H9 (cell line): ENCODE measurements at regions not wholly inside any gene's neighbourhood (a gene's known extent, or its start where the extent isn't known, plus 50 kb on each side); places are given as distances from the start of the nearest gene placed in this dataset.

Experiments used
- DNase-seq: peaks from one replicate; pipeline ENCODE4 v3.0.0-alpha.2; 2017
- H2AFZ ChIP-seq: one replicate; pipeline ENCODE4 v1.6.1; 2013; ENCODE audit warnings: mild to moderate bottlenecking, low read length, control low read depth, moderate library complexity
- H2AK5ac ChIP-seq: 2 replicates; pipeline ENCODE4 v1.6.1; 2013; ENCODE audit warnings: low read length, control low read depth, mixed read lengths; ENCODE audit not compliant: insufficient read length
- H2BK120ac ChIP-seq: one replicate; pipeline ENCODE4 v1.6.1; 2013; ENCODE audit warnings: low read depth, mild to moderate bottlenecking, low read length, control low read depth, inconsistent platforms; ENCODE audit not compliant: poor library complexity, severe bottlenecking
- H2BK12ac ChIP-seq: 2 replicates; pipeline ENCODE4 v1.6.1; 2013; ENCODE audit warnings: low read length, control low read depth, mixed read lengths, low read depth; ENCODE audit not compliant: insufficient read length
- H2BK15ac ChIP-seq: 2 replicates; pipeline ENCODE4 v1.6.1; 2013; ENCODE audit warnings: low read depth, low read length, control low read depth
- H2BK20ac ChIP-seq: one replicate; pipeline ENCODE4 v1.6.1; 2013; ENCODE audit warnings: low read depth, mild to moderate bottlenecking, low read length, control low read depth, inconsistent platforms; ENCODE audit not compliant: poor library complexity, severe bottlenecking
- H2BK5ac ChIP-seq: 2 replicates; pipeline ENCODE4 v1.6.1; 2013; ENCODE audit warnings: low read length, control low read depth, mixed read lengths; ENCODE audit not compliant: insufficient read length
- H3K14ac ChIP-seq: 2 replicates; pipeline ENCODE4 v1.6.1; 2013; ENCODE audit warnings: low read length, control low read depth; ENCODE audit not compliant: insufficient read depth
- H3K18ac ChIP-seq: 2 replicates; pipeline ENCODE4 v1.6.1; 2013; ENCODE audit warnings: low read depth, mild to moderate bottlenecking, mixed read lengths, low read length, control low read depth; ENCODE audit not compliant: insufficient read length
- H3K23ac ChIP-seq: 2 replicates; pipeline ENCODE4 v1.6.1; 2013; ENCODE audit warnings: low read length, control low read depth, mixed read lengths, low read depth; ENCODE audit not compliant: insufficient read length
- H3K23me2 ChIP-seq: 2 replicates; pipeline ENCODE4 v1.6.1; 2013; ENCODE audit warnings: low read depth, mild to moderate bottlenecking, mixed read lengths, low read length, control low read depth; ENCODE audit not compliant: insufficient read length, poor library complexity, severe bottlenecking
- H3K27ac ChIP-seq: 2 replicates; pipeline ENCODE4 v1.5.1; 2013; ENCODE audit warnings: low read length, control low read depth, mixed read lengths, low read depth; ENCODE audit not compliant: insufficient read length
- H3K27me3 ChIP-seq: 2 replicates; pipeline ENCODE4 v1.6.1; 2013; ENCODE audit warnings: low read length, control low read depth, inconsistent platforms; ENCODE audit not compliant: insufficient read depth
- H3K4ac ChIP-seq: 2 replicates; pipeline ENCODE4 v1.6.1; 2013; ENCODE audit warnings: low read depth, mild to moderate bottlenecking, control low read depth, inconsistent platforms, low read length, moderate library complexity
- H3K4me1 ChIP-seq: 2 replicates; pipeline ENCODE4 v1.6.1; 2013; ENCODE audit warnings: low read length, control low read depth, inconsistent platforms; ENCODE audit not compliant: insufficient read depth
- H3K4me2 ChIP-seq: 2 replicates; pipeline ENCODE4 v1.6.1; 2013; ENCODE audit warnings: low read length, control low read depth, mixed read lengths; ENCODE audit not compliant: insufficient read length, insufficient read depth
- H3K56ac ChIP-seq: 2 replicates; pipeline ENCODE4 v1.6.1; 2013; ENCODE audit warnings: low read depth, mild to moderate bottlenecking, mixed read lengths, low read length, control low read depth; ENCODE audit not compliant: insufficient read length
- H3K79me1 ChIP-seq: 2 replicates; pipeline ENCODE4 v1.6.1; 2013; ENCODE audit warnings: low read depth, mild to moderate bottlenecking, moderate library complexity, low read length, control low read depth, inconsistent platforms; ENCODE audit not compliant: insufficient read depth, poor library complexity, severe bottlenecking
- H3K79me2 ChIP-seq: 2 replicates; pipeline ENCODE4 v1.6.1; 2013; ENCODE audit warnings: low read length, control low read depth, inconsistent platforms; ENCODE audit not compliant: insufficient read depth
- H3K9ac ChIP-seq: 2 replicates; pipeline ENCODE4 v1.6.1; 2013; ENCODE audit warnings: low read length, control low read depth, mixed read lengths; ENCODE audit not compliant: insufficient read length; ENCODE audit errors: extremely low read depth
- H3K9me3 ChIP-seq: one replicate; pipeline ENCODE4 v1.6.1; 2013; ENCODE audit warnings: low read depth, low read length, inconsistent platforms; ENCODE audit not compliant: control insufficient read depth
- H3T11ph ChIP-seq: one replicate; pipeline ENCODE4 v1.6.1; 2013; ENCODE audit warnings: mild to moderate bottlenecking, low read length, control low read depth, inconsistent platforms
- H4K20me1 ChIP-seq: one replicate; pipeline ENCODE4 v1.6.1; 2013; ENCODE audit not compliant: control insufficient read depth, insufficient read length, insufficient read depth
- H4K5ac ChIP-seq: 2 replicates; pipeline ENCODE4 v1.6.1; 2013; ENCODE audit warnings: low read depth, mild to moderate bottlenecking, mixed read lengths, low read length, control low read depth; ENCODE audit not compliant: insufficient read length
- H4K8ac ChIP-seq: replicated peaks from 2 replicates; pipeline ENCODE4 v1.6.1; 2013; ENCODE audit warnings: low read length, control low read depth, mixed read lengths, low read depth; ENCODE audit not compliant: insufficient read length
- H4K91ac ChIP-seq: 2 replicates; pipeline ENCODE4 v1.6.1; 2013; ENCODE audit warnings: low read depth, mild to moderate bottlenecking, moderate library complexity, mixed read lengths, low read length, control low read depth; ENCODE audit not compliant: insufficient read length
- H3K27ac Mint-ChIP-seq, 3 experiments: 2 replicates in 2 of 3; 3 replicates in 1 of 3; pipeline ENCODE4 v1.8.0; 2020 to 2021; ENCODE audit warnings: mixed read lengths in 3 of 3, mild to moderate bottlenecking in 1 of 3, moderate library complexity in 1 of 3
- H3K27me3 Mint-ChIP-seq: 2 replicates; pipeline ENCODE4 v1.8.0; 2021; ENCODE audit warnings: low read depth, mild to moderate bottlenecking, moderate library complexity, mixed read lengths
- H3K36me3 Mint-ChIP-seq, 3 experiments: 2 replicates in 2 of 3; 3 replicates in 1 of 3; pipeline ENCODE4 v1.8.0; 2020 to 2021; ENCODE audit warnings: low read depth in 3 of 3, mixed read lengths in 3 of 3; ENCODE audit not compliant: insufficient read depth in 1 of 3
- H3K4me1 Mint-ChIP-seq, 2 experiments: 2 replicates each; pipeline ENCODE4 v1.8.0; 2020; ENCODE audit warnings: mixed read lengths in 2 of 2
- H3K4me3 Mint-ChIP-seq, 2 experiments: 2 replicates in 1 of 2; 3 replicates in 1 of 2; pipeline ENCODE4 v1.8.0; 2020 to 2021; ENCODE audit warnings: mild to moderate bottlenecking in 2 of 2, mixed read lengths in 2 of 2, moderate library complexity in 1 of 2
- H3K9me3 Mint-ChIP-seq, 2 experiments: 2 replicates in 1 of 2; 3 replicates in 1 of 2; pipeline ENCODE4 v1.8.0; 2020; ENCODE audit warnings: mild to moderate bottlenecking in 2 of 2, mixed read lengths in 2 of 2, moderate library complexity in 1 of 2
- CTCF ChIP-seq: fragments of 200-600 bp; sonication (generic); conservative IDR thresholded peaks from 3 replicates; pipeline ENCODE4 v1.8.0; 2021; ENCODE audit warnings: antibody characterized with exemption, mild to moderate bottlenecking
- WGBS: extraction: QIAGEN DNeasy Blood & Tissue Kit; methylation state at CpG from one replicate; pipeline ENCODE4 v1.1.7; 2013; ENCODE audit warnings: missing lambda C conversion rate, low lambda C conversion rate, mixed read lengths; ENCODE audit not compliant: insufficient read length; ENCODE audit errors: extremely low coverage; 5-methylcytosine and 5-hydroxymethylcytosine counted together

DNA sequence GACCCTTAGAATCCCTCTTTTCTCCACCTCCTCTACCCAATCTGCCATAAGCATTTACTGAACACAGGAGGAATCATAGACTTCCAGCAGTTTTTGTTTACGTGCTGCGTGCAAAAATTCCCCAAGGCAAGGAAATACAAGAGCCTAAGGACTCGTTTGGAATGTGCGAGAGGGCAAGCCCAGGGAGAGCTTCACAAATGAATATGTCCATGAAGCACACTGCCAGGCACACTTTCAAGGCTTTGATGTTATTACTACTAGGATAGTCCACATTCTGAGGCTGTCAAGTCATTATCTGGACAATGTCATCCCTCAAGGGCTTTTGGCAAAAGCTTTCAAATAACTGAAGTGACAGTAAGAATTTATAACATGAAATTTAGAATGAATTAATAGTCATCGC lies 214.7 kb upstream of the TBX20 start:
- H3T11ph ChIP-seq: no peak overlapping the region
- Mint-ChIP-seq H3K4me1 (peaks cover 8% of the 10 kb centered on the region in 2 experiments), H3K4me3 (no peak overlapping the region), H3K27ac (no peak overlapping the region), H3K36me3 (no peaks in the 10 kb centered on the region), H3K27me3 (no peaks in the 10 kb centered on the region; the same call in 1 of the 2 replicates), H3K9me3 (no peaks in the 10 kb centered on the region)
- no peaks in the 10 kb centered on the region for H3K27me3 ChIP-seq
- no CpG with 5 or more reads among the region's 5 CpGs for WGBS
- H3K4me2 ChIP-seq: no peak overlapping the region
- no peak overlapping the region for H3K23ac ChIP-seq
- no peak for TF ChIP-seq CTCF
- no peak overlapping the region for H3K56ac ChIP-seq
- no peaks in the 10 kb centered on the region for H3K79me2 ChIP-seq
- no peak overlapping the region for H4K91ac ChIP-seq
- no peak overlapping the region for H3K9ac ChIP-seq
- no peak overlapping the region for H2AFZ ChIP-seq
- H4K8ac ChIP-seq: no peak overlapping the region
- H3K18ac ChIP-seq: no peak overlapping the region
- H4K5ac ChIP-seq: no peak overlapping the region
- H2AK5ac ChIP-seq: no peak overlapping the region
- H3K4me1 ChIP-seq: no peaks in the 10 kb centered on the region; the same call in 1 of the 2 replicates
- H3K23me2 ChIP-seq: no peaks in the 10 kb centered on the region
- H2BK120ac ChIP-seq: no peak overlapping the region
- no peaks in the 10 kb centered on the region for H3K79me1 ChIP-seq
- H3K4ac ChIP-seq: no peak overlapping the region
- no peak overlapping the region for H2BK15ac ChIP-seq
- no peaks in the 10 kb centered on the region for H4K20me1 ChIP-seq
- no peak overlapping the region for H2BK20ac ChIP-seq
- H2BK5ac ChIP-seq: no peak overlapping the region
- no peak overlapping the region for H2BK12ac ChIP-seq
- H3K27ac ChIP-seq: no peak overlapping the region
- H3K14ac ChIP-seq: no peak overlapping the region
- no peak for DNase-seq
- no peaks in the 10 kb centered on the region for H3K9me3 ChIP-seq
